KMS-11 (cell line): ENCODE measurements at regions not wholly inside any gene's neighbourhood (a gene's known extent, or its start where the extent isn't known, plus 50 kb on each side); places are given as distances from the start of the nearest gene placed in this dataset.

Source experiments
- H2AFZ ChIP-seq: fragments of 200-600 bp; sonication (generic); 2 replicates; pipeline ENCODE4 v1.6.1; 2016; ENCODE audit warnings: antibody characterized with exemption, mixed run types, low read depth
- H3K27ac ChIP-seq: fragments of 200-600 bp; sonication (generic); 2 replicates; pipeline ENCODE4 v1.6.1; 2016; ENCODE audit warnings: mild to moderate bottlenecking, mixed run types
- H3K27me3 ChIP-seq: fragments of 200-600 bp; sonication (generic); 2 replicates; pipeline ENCODE4 v1.6.1; 2017; ENCODE audit warnings: mild to moderate bottlenecking, low read depth, mixed run types, moderate library complexity; ENCODE audit not compliant: insufficient read depth
- H3K36me3 ChIP-seq: fragments of 200-600 bp; sonication (generic); 2 replicates; pipeline ENCODE4 v1.6.1; 2017; ENCODE audit warnings: mild to moderate bottlenecking, mixed run types; ENCODE audit not compliant: insufficient read depth
- H3K4me1 ChIP-seq: fragments of 200-600 bp; sonication (generic); 2 replicates; pipeline ENCODE4 v1.6.1; 2016; ENCODE audit warnings: mild to moderate bottlenecking, low read depth, mixed run types; ENCODE audit not compliant: poor library complexity, severe bottlenecking
- H3K4me2 ChIP-seq: fragments of 200-600 bp; sonication (generic); 2 replicates; pipeline ENCODE4 v1.7.0; 2016; ENCODE audit warnings: mild to moderate bottlenecking, mixed run types
- H3K4me3 ChIP-seq: fragments of 200-600 bp; sonication (generic); IDR thresholded peaks from 2 replicates; pipeline ENCODE4 v1.6.1; 2017; ENCODE audit warnings: low read depth, low read length, mixed read lengths; ENCODE audit not compliant: insufficient read depth
- H3K79me2 ChIP-seq: fragments of 200-600 bp; sonication (generic); 2 replicates; pipeline ENCODE4 v1.6.1; 2016; ENCODE audit warnings: low read depth, mixed run types; ENCODE audit not compliant: insufficient read depth
- H3K9ac ChIP-seq: fragments of 200-600 bp; sonication (generic); 2 replicates; pipeline ENCODE4 v1.6.1; 2016; ENCODE audit warnings: mild to moderate bottlenecking, mixed run types
- H4K20me1 ChIP-seq: fragments of 200-600 bp; sonication (generic); 2 replicates; pipeline ENCODE4 v1.6.1; 2016; ENCODE audit warnings: mild to moderate bottlenecking, mixed run types; ENCODE audit not compliant: insufficient read depth
- CTCF ChIP-seq: fragments of 200-600 bp; sonication (generic); conservative IDR thresholded peaks from 2 replicates; pipeline ENCODE4 v1.6.1; 2017; ENCODE audit warnings: low read depth, mild to moderate bottlenecking, antibody characterized with exemption, low read length, moderate library complexity, mixed read lengths

- no peak overlapping the region for H3K27ac ChIP-seq
- no peak overlapping the region for H2AFZ ChIP-seq
- H3K4me1 ChIP-seq = no peaks in the 10 kb centered on the region
Observed at GRCh38 chr10:4768416-4768815, 57.6 kb upstream of the AKR1E2 start.

GRCh38 chr10:4767033-4767814, 58.8 kb upstream of the AKR1E2 start:
- no peaks in the 10 kb centered on the region for H3K79me2 ChIP-seq
- no peaks in the 10 kb centered on the region for H3K36me3 ChIP-seq
- no peaks in the 10 kb centered on the region for H3K27me3 ChIP-seq
- peak; percentile 57 for TF ChIP-seq CTCF
- H4K20me1 ChIP-seq = no peaks in the 10 kb centered on the region
- H3K27ac ChIP-seq = no peak overlapping the region
- no peak overlapping the region for H3K4me2 ChIP-seq
- no peak overlapping the region for H3K4me3 ChIP-seq
- no peak overlapping the region for H3K9ac ChIP-seq
- H3K4me1 ChIP-seq = no peaks in the 10 kb centered on the region
- no peak overlapping the region for H2AFZ ChIP-seq

More at GRCh38 chr10:4768416-4768815, 57.6 kb upstream of the AKR1E2 start:
- no peaks in the 10 kb centered on the region for H3K79me2 ChIP-seq
- no peaks in the 10 kb centered on the region for H4K20me1 ChIP-seq
- no peak for TF ChIP-seq CTCF
- no peak overlapping the region for H3K4me2 ChIP-seq
- H3K36me3 ChIP-seq = no peaks in the 10 kb centered on the region
- no peak overlapping the region for H3K4me3 ChIP-seq
- no peak overlapping the region for H3K9ac ChIP-seq
- H3K27me3 ChIP-seq = no peaks in the 10 kb centered on the region

- Histone ChIP-seq H4K20me1 (no peaks in the 10 kb centered on the region), H3K27ac (no peak overlapping the region), H3K4me3 (no peak overlapping the region), H2AFZ (no peak overlapping the region), H3K4me2 (no peak overlapping the region), H3K27me3 (no peaks in the 10 kb centered on the region), H3K79me2 (no peaks in the 10 kb centered on the region), H3K9ac (no peak overlapping the region), H3K36me3 (no peaks in the 10 kb centered on the region), H3K4me1 (no peaks in the 10 kb centered on the region)
- TF ChIP-seq CTCF = no peak
Observed at GRCh38 chr10:4766454-4766853, 59.6 kb upstream of the AKR1E2 start.

GRCh38 chr10:4765428-4765827, 60.6 kb upstream of the AKR1E2 start:
- Histone ChIP-seq H3K9ac (no peak overlapping the region), H2AFZ (no peak overlapping the region), H3K27me3 (no peaks in the 10 kb centered on the region), H4K20me1 (no peaks in the 10 kb centered on the region), H3K79me2 (no peaks in the 10 kb centered on the region), H3K4me2 (no peak overlapping the region), H3K36me3 (no peaks in the 10 kb centered on the region), H3K4me1 (no peaks in the 10 kb centered on the region), H3K27ac (no peak overlapping the region), H3K4me3 (no peak overlapping the region)
- TF ChIP-seq CTCF = no peak
